ENCODE measurements at regions not wholly inside any gene's neighbourhood (a gene's known extent, or its start where the extent isn't known, plus 50 kb on each side); places are given as distances from the start of the nearest gene placed in this dataset.
A peak's percentile ranks its signal among the peaks of the same experiment; 100 is the strongest.

- no peaks in the 10 kb centered on the region for H3K27me3 ChIP-seq
- ATAC-seq, result no peak
- DNase-seq, result peak; percentile 26
- intact Hi-C loops (cut with DNase I), result no loop called here
- no peaks in the 10 kb centered on the region for H3K36me3 ChIP-seq
- no peak overlapping the region for H3K4me3 ChIP-seq
- no peaks in the 10 kb centered on the region for H3K4me1 ChIP-seq
- no peak overlapping the region for H3K27ac ChIP-seq
- no peak for TF ChIP-seq CTCF (IDR thresholded peaks at IDR 0.05)
- H3K9me3 ChIP-seq, result no peaks in the 10 kb centered on the region
Observed at GRCh38 chr6:76594109-76594508, 521.6 kb upstream of the IMPG1 start.

- peak; percentile 37 for DNase-seq
Observed at GRCh38 chr6:76593668-76594067, 521.2 kb upstream of the IMPG1 start.

GRCh38 chr6:76592566-76592965, 520.1 kb upstream of the IMPG1 start:
- intact Hi-C loops (cut with DNase I), result no loop called here
- no peak for ATAC-seq

More at GRCh38 chr6:76593668-76594067, 521.2 kb upstream of the IMPG1 start:
- TF ChIP-seq CTCF (IDR thresholded peaks at IDR 0.05), result no peak
- intact Hi-C loops (cut with DNase I), result no loop called here
- no peaks in the 10 kb centered on the region for H3K4me1 ChIP-seq
- H3K36me3 ChIP-seq, result no peaks in the 10 kb centered on the region
- H3K27ac ChIP-seq, result no peak overlapping the region
- ATAC-seq, result no peak
- H3K9me3 ChIP-seq, result no peaks in the 10 kb centered on the region
- H3K27me3 ChIP-seq, result no peaks in the 10 kb centered on the region
- no peak overlapping the region for H3K4me3 ChIP-seq

GRCh38 chr6:76587271-76587670, 514.8 kb upstream of the IMPG1 start:
- DNase-seq, result no peak
- no peak for TF ChIP-seq CTCF (IDR thresholded peaks at IDR 0.05)
- H3K9me3 ChIP-seq, result no peaks in the 10 kb centered on the region
- H3K4me3 ChIP-seq, result no peak overlapping the region
- ATAC-seq, result no peak
- no peaks in the 10 kb centered on the region for H3K4me1 ChIP-seq
- H3K27ac ChIP-seq, result no peak overlapping the region
- no peaks in the 10 kb centered on the region for H3K36me3 ChIP-seq
- no peaks in the 10 kb centered on the region for H3K27me3 ChIP-seq
- intact Hi-C loops (cut with DNase I), result no loop called here

More at GRCh38 chr6:76592566-76592965, 520.1 kb upstream of the IMPG1 start:
- Histone ChIP-seq H3K9me3 (no peaks in the 10 kb centered on the region), H3K4me1 (no peaks in the 10 kb centered on the region), H3K27me3 (no peaks in the 10 kb centered on the region), H3K36me3 (no peaks in the 10 kb centered on the region), H3K27ac (no peak overlapping the region), H3K4me3 (no peak overlapping the region)
- no peak for DNase-seq
- no peak for TF ChIP-seq CTCF (IDR thresholded peaks at IDR 0.05)

GRCh38 chr6:76584121-76584520, 511.7 kb upstream of the IMPG1 start:
- no peak for TF ChIP-seq CTCF (IDR thresholded peaks at IDR 0.05)
- Histone ChIP-seq H3K27me3 (no peaks in the 10 kb centered on the region), H3K4me3 (no peak overlapping the region), H3K4me1 (no peaks in the 10 kb centered on the region), H3K36me3 (no peaks in the 10 kb centered on the region), H3K9me3 (no peaks in the 10 kb centered on the region), H3K27ac (no peak overlapping the region)
- intact Hi-C loops (cut with DNase I), result no loop called here
- DNase-seq (no peak), ATAC-seq (no peak)

- Histone ChIP-seq H3K4me3 (no peak overlapping the region), H3K9me3 (no peaks in the 10 kb centered on the region), H3K4me1 (no peaks in the 10 kb centered on the region), H3K27ac (no peak overlapping the region), H3K27me3 (no peaks in the 10 kb centered on the region), H3K36me3 (no peaks in the 10 kb centered on the region)
- DNase-seq (no peak), ATAC-seq (no peak)
- TF ChIP-seq CTCF (IDR thresholded peaks at IDR 0.05), result no peak
- intact Hi-C loops (cut with DNase I), result no loop called here
Observed at GRCh38 chr6:76578746-76579145, 506.3 kb upstream of the IMPG1 start.
